ENCODE measurements at regions not wholly inside any gene's neighbourhood (a gene's known extent, or its start where the extent isn't known, plus 50 kb on each side); places are given as distances from the start of the nearest gene placed in this dataset.
"Not testable (repeated sequence)": the region's sequence is repeated elsewhere in the genome, so short reads cannot be mapped to it uniquely, and the experiment has no call there.

DNA sequence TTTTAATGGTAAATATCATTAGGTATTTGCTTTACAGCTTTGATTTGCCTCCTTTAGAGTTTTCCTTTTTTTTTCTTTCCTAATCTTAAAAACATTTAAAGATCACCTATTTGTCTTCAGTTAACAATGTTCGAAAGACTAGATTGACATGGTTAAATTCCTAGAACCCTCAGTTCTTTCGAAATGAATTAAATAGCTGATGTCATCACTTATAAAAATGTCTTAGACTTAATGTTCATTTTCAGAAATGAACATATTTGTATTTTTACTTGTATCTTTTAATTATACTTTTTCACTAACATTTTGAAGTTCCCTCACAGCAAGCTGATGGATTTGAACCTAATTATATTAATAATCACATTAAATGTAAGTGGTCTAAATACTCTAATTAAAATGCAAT lies 205.3 kb upstream of the IRX4 start:
- Histone ChIP-seq H3K4me2 (no peak overlapping the region), H3K4me1 (no peaks in the 10 kb centered on the region), H3K27me3 (no peaks in the 10 kb centered on the region), H3K36me3 (no peaks in the 10 kb centered on the region), H3K4me3 (no peak overlapping the region), H3K27ac (no peak overlapping the region), H3K9ac (no peak overlapping the region), H3K9me3 (no peaks in the 10 kb centered on the region), H4K20me1 (no peaks in the 10 kb centered on the region)
- TF ChIP-seq Cebpa-rat (IDR thresholded peaks at IDR 0.05): no peak

DNA sequence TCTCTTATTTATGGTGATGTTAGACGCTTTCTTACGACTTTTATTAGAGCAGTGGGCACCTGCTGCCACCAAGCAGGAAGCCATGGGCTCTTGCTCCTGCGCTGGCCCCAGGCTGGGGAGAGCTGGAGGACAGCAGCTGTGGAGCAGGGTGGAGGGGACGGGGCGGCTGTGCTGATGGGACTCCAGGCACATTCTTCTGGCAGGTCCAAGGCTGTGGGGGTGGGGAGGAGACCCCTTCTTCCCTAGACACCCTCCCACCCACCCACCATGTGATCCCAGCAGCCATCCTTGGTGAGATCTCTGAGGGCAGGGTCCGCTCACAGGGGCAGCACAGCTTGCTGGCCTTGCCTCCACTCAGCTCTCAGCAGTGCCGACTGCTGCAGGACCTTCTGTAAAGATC lies 192.6 kb upstream of the IRX4 start:
- Histone ChIP-seq H3K9me3 (0 out of 2 replicates have a peak, but pooled peaks cover 5% of the 10 kb centered on the region), H3K4me3 (no peak overlapping the region), H4K20me1 (no peaks in the 10 kb centered on the region), H3K27me3 (no peaks in the 10 kb centered on the region), H3K4me2 (no peak overlapping the region), H3K9ac (no peak overlapping the region), H3K27ac (no peak overlapping the region), H3K4me1 (peaks cover 7% of the 10 kb centered on the region; the same call in 1 of the 2 replicates), H3K36me3 (no peaks in the 10 kb centered on the region)
- no peak for TF ChIP-seq Cebpa-rat (IDR thresholded peaks at IDR 0.05)

DNA sequence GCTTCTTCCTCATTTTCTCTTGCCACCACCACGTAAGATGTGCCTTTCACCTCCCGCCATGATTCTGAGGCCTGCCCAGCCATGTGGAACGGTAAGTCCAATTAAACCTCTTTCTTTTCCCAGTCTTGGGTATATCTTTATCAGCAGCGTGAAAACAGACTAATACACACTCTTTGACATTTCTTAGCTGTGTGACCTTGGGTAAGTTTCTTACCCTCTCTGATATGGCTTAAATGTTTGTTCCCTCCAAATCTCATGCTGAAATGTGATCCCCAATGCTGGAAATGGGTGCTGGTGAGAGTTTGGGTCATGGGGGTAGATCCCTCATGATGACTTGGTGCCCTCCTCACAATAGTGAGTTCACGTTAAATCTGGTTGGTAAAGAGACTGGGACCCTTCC lies 188.8 kb upstream of the IRX4 start:
- Histone ChIP-seq H4K20me1 (no peaks in the 10 kb centered on the region), H3K36me3 (no peaks in the 10 kb centered on the region), H3K9ac (no peak overlapping the region), H3K9me3 (0 out of 2 replicates have a peak, but pooled peaks cover 5% of the 10 kb centered on the region), H3K4me1 (peaks cover 7% of the 10 kb centered on the region; the same call in 1 of the 2 replicates), H3K27me3 (no peaks in the 10 kb centered on the region), H3K4me3 (no peak overlapping the region), H3K27ac (no peak overlapping the region), H3K4me2 (no peak overlapping the region)
- TF ChIP-seq Cebpa-rat (IDR thresholded peaks at IDR 0.05): no peak

GRCh38 chr5:2070787-2071186 lies 188.1 kb upstream of the IRX4 start:
- H3K9ac ChIP-seq, H3K9me3 ChIP-seq, H3K27me3 ChIP-seq, H3K4me3 ChIP-seq, H3K36me3 ChIP-seq, H4K20me1 ChIP-seq, H3K27ac ChIP-seq, H3K4me2 ChIP-seq, H3K4me1 ChIP-seq: not testable (repeated sequence)

GRCh38 chr5:2068531-2068930 lies 185.8 kb upstream of the IRX4 start:
- peaks cover 20% of the 10 kb centered on the region for H3K9me3 ChIP-seq
- no peak for TF ChIP-seq Cebpa-rat (IDR thresholded peaks at IDR 0.05)
- no peaks in the 10 kb centered on the region for H4K20me1 ChIP-seq
- H3K27me3 ChIP-seq: no peaks in the 10 kb centered on the region
- H3K4me2 ChIP-seq: no peak overlapping the region
- no peak overlapping the region for H3K4me3 ChIP-seq
- peaks cover 12% of the 10 kb centered on the region; the same call in 1 of the 2 replicates for H3K4me1 ChIP-seq
- H3K36me3 ChIP-seq: no peaks in the 10 kb centered on the region
- no peak overlapping the region for H3K27ac ChIP-seq
- no peak overlapping the region for H3K9ac ChIP-seq

DNA sequence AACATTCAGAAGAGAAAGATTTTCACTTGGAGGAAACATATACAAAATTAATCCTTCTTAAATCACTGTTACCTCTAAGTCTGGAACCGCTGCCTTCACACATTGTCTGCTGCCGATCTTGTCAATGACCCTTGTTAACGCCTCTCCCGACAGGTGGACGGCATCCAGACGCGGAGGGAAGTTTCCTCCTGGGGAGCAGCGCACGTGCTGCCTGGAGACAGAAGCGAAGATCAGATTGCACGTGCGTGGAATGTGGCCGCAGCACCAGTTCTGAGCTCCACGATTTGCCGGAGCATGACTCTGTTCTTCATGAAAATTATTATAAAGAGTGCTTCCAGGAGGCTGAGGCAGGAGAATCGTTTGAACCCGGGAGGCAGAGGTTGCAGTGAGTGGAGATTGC lies 183.6 kb upstream of the IRX4 start:
- Histone ChIP-seq H3K4me2 (no peak overlapping the region), H3K9ac (no peak overlapping the region), H3K9me3 (peaks cover 25% of the 10 kb centered on the region), H3K27ac (no peak overlapping the region), H3K27me3 (no peaks in the 10 kb centered on the region), H4K20me1 (no peaks in the 10 kb centered on the region), H3K4me3 (no peak overlapping the region), H3K36me3 (no peaks in the 10 kb centered on the region), H3K4me1 (peaks cover 10% of the 10 kb centered on the region; the same call in 1 of the 2 replicates)
- TF ChIP-seq Cebpa-rat (IDR thresholded peaks at IDR 0.05): no peak

- not testable (repeated sequence) for H3K36me3 ChIP-seq, H3K4me3 ChIP-seq, H4K20me1 ChIP-seq, H3K9ac ChIP-seq, H3K4me1 ChIP-seq, H3K4me2 ChIP-seq, H3K27ac ChIP-seq, H3K27me3 ChIP-seq
- peaks cover 22% of the 10 kb centered on the region for H3K9me3 ChIP-seq
These were observed 180.7 kb upstream of the IRX4 start for GRCh38 chr5:2063380-2063779.

DNA sequence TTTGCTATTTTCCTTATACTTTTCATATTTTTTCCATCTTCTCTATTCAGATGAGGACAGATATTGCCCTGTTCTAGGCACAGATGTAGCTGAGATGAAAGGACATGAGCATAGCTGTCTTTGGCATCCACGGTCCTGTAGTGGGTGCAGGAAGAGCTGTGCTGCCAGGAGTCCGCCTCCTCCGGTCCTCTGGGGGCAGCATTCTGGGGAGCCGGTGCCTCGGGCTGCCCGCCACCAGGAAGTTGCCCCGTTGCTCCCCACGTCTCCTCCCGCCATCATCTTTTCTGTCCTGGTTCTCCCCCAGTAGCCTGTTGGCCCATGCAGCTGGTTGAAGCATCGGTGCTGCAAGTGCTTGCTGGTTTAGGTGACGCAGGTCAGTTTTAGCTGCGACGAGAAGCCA lies 170.0 kb upstream of the IRX4 start:
- H3K27ac ChIP-seq: no peak overlapping the region
- H3K36me3 ChIP-seq: no peaks in the 10 kb centered on the region
- no peaks in the 10 kb centered on the region for H3K27me3 ChIP-seq
- H3K9ac ChIP-seq: no peak overlapping the region
- no peak overlapping the region for H3K4me2 ChIP-seq
- H3K9me3 ChIP-seq: no peaks in the 10 kb centered on the region
- peaks cover under 1% of the 10 kb centered on the region; the same call in 1 of the 2 replicates for H3K4me1 ChIP-seq
- H3K4me3 ChIP-seq: no peak overlapping the region
- TF ChIP-seq Cebpa-rat (IDR thresholded peaks at IDR 0.05): no peak
- H4K20me1 ChIP-seq: no peaks in the 10 kb centered on the region

DNA sequence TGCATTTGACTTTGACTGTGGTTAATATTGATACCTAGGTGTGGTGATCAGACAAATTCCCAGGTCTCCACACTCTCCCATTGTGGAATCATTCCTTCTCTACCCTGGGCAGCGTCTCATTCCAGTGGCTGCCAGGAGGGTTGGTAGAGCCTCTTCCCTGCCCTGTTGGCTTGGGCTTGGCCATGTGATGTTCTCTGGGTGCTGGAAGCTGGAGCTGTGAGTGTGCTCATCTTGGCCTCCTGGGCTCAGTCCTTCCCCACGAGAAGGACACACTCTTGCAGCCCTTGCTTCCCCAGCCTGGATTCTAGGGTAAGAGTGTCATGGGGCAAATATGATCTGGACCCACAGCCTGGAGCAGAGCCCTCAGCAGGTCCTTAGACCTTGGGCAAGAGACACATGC lies 167.2 kb upstream of the IRX4 start:
- Histone ChIP-seq H3K4me3 (no peak overlapping the region), H3K36me3 (no peaks in the 10 kb centered on the region), H3K9ac (no peak overlapping the region), H3K9me3 (peaks cover 8% of the 10 kb centered on the region; the same call in 1 of the 2 replicates), H3K27ac (no peak overlapping the region), H3K27me3 (no peaks in the 10 kb centered on the region), H3K4me1 (peaks cover 13% of the 10 kb centered on the region), H3K4me2 (no peak overlapping the region), H4K20me1 (no peaks in the 10 kb centered on the region)
- TF ChIP-seq Cebpa-rat (IDR thresholded peaks at IDR 0.05): no peak

- no peak overlapping the region for H3K9ac ChIP-seq
- H4K20me1 ChIP-seq: no peaks in the 10 kb centered on the region
- no peak overlapping the region for H3K27ac ChIP-seq
- H3K4me1 ChIP-seq: peaks cover 13% of the 10 kb centered on the region
- no peaks in the 10 kb centered on the region for H3K36me3 ChIP-seq
- TF ChIP-seq Cebpa-rat (IDR thresholded peaks at IDR 0.05): no peak
- H3K27me3 ChIP-seq: no peaks in the 10 kb centered on the region
- peaks cover 8% of the 10 kb centered on the region; the same call in 1 of the 2 replicates for H3K9me3 ChIP-seq
- H3K4me2 ChIP-seq: no peak overlapping the region
- no peak overlapping the region for H3K4me3 ChIP-seq
These were observed 165.9 kb upstream of the IRX4 start for GRCh38 chr5:2048664-2049063.

DNA sequence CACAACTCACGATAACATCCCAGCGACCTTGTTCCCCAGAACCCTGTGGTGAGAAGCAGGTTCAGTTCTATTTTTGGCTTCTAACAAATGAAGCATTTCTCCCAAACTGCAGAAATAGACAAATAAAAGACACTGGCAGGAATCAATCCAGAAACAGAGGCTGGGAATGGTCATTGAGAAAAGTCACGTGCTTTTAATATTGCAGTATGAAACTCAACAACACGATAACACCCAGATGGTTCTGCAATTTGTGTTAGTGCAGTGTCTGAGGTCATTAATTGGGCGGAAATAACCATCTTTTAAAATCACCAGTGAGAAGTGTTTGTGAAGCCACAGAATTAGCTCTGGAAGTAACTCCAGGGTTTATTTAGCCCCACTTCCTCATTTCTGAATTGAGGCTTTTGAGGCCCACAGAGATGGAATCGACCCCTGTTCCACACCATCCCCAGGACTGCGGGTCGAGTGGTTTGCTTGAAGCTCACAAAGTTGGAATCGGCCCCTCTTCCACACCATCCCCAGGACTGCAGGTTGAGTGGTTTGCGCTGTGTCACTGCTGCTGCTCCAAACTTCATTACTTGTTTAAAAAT lies 164.7 kb upstream of the IRX4 start:
- Histone ChIP-seq H3K4me2 (peak overlapping the region; percentile 65), H3K27me3 (no peaks in the 10 kb centered on the region), H3K4me3 (no peak overlapping the region), H3K9me3 (peaks cover 8% of the 10 kb centered on the region; the same call in 1 of the 2 replicates), H3K27ac (0 out of 2 replicates have a peak overlapping the region, but pooled peaks have one; percentile 39), H4K20me1 (no peaks in the 10 kb centered on the region), H3K4me1 (peaks cover 13% of the 10 kb centered on the region), H3K36me3 (no peaks in the 10 kb centered on the region), H3K9ac (0 out of 2 replicates have a peak overlapping the region, but pooled peaks have one; percentile 9)
- no peak for TF ChIP-seq Cebpa-rat (IDR thresholded peaks at IDR 0.05)
